H9 (cell line): ENCODE measurements at regions not wholly inside any gene's neighbourhood (a gene's known extent, or its start where the extent isn't known, plus 50 kb on each side); places are given as distances from the start of the nearest gene placed in this dataset.

Experiments
- DNase-seq: peaks from one replicate; pipeline ENCODE4 v3.0.0-alpha.2; 2017
- H2AFZ ChIP-seq: one replicate; pipeline ENCODE4 v1.6.1; 2013; ENCODE audit warnings: mild to moderate bottlenecking, low read length, control low read depth, moderate library complexity
- H2AK5ac ChIP-seq: 2 replicates; pipeline ENCODE4 v1.6.1; 2013; ENCODE audit warnings: low read length, control low read depth, mixed read lengths; ENCODE audit not compliant: insufficient read length
- H2BK120ac ChIP-seq: one replicate; pipeline ENCODE4 v1.6.1; 2013; ENCODE audit warnings: low read depth, mild to moderate bottlenecking, low read length, control low read depth, inconsistent platforms; ENCODE audit not compliant: poor library complexity, severe bottlenecking
- H2BK12ac ChIP-seq: 2 replicates; pipeline ENCODE4 v1.6.1; 2013; ENCODE audit warnings: low read length, control low read depth, mixed read lengths, low read depth; ENCODE audit not compliant: insufficient read length
- H2BK15ac ChIP-seq: 2 replicates; pipeline ENCODE4 v1.6.1; 2013; ENCODE audit warnings: low read depth, low read length, control low read depth
- H2BK20ac ChIP-seq: one replicate; pipeline ENCODE4 v1.6.1; 2013; ENCODE audit warnings: low read depth, mild to moderate bottlenecking, low read length, control low read depth, inconsistent platforms; ENCODE audit not compliant: poor library complexity, severe bottlenecking
- H2BK5ac ChIP-seq: 2 replicates; pipeline ENCODE4 v1.6.1; 2013; ENCODE audit warnings: low read length, control low read depth, mixed read lengths; ENCODE audit not compliant: insufficient read length
- H3K14ac ChIP-seq: 2 replicates; pipeline ENCODE4 v1.6.1; 2013; ENCODE audit warnings: low read length, control low read depth; ENCODE audit not compliant: insufficient read depth
- H3K18ac ChIP-seq: 2 replicates; pipeline ENCODE4 v1.6.1; 2013; ENCODE audit warnings: low read depth, mild to moderate bottlenecking, mixed read lengths, low read length, control low read depth; ENCODE audit not compliant: insufficient read length
- H3K23ac ChIP-seq: 2 replicates; pipeline ENCODE4 v1.6.1; 2013; ENCODE audit warnings: low read length, control low read depth, mixed read lengths, low read depth; ENCODE audit not compliant: insufficient read length
- H3K23me2 ChIP-seq: 2 replicates; pipeline ENCODE4 v1.6.1; 2013; ENCODE audit warnings: low read depth, mild to moderate bottlenecking, mixed read lengths, low read length, control low read depth; ENCODE audit not compliant: insufficient read length, poor library complexity, severe bottlenecking
- H3K27ac ChIP-seq: 2 replicates; pipeline ENCODE4 v1.5.1; 2013; ENCODE audit warnings: low read length, control low read depth, mixed read lengths, low read depth; ENCODE audit not compliant: insufficient read length
- H3K27me3 ChIP-seq: 2 replicates; pipeline ENCODE4 v1.6.1; 2013; ENCODE audit warnings: low read length, control low read depth, inconsistent platforms; ENCODE audit not compliant: insufficient read depth
- H3K4ac ChIP-seq: 2 replicates; pipeline ENCODE4 v1.6.1; 2013; ENCODE audit warnings: low read depth, mild to moderate bottlenecking, control low read depth, inconsistent platforms, low read length, moderate library complexity
- H3K4me1 ChIP-seq: 2 replicates; pipeline ENCODE4 v1.6.1; 2013; ENCODE audit warnings: low read length, control low read depth, inconsistent platforms; ENCODE audit not compliant: insufficient read depth
- H3K4me2 ChIP-seq: 2 replicates; pipeline ENCODE4 v1.6.1; 2013; ENCODE audit warnings: low read length, control low read depth, mixed read lengths; ENCODE audit not compliant: insufficient read length, insufficient read depth
- H3K56ac ChIP-seq: 2 replicates; pipeline ENCODE4 v1.6.1; 2013; ENCODE audit warnings: low read depth, mild to moderate bottlenecking, mixed read lengths, low read length, control low read depth; ENCODE audit not compliant: insufficient read length
- H3K79me1 ChIP-seq: 2 replicates; pipeline ENCODE4 v1.6.1; 2013; ENCODE audit warnings: low read depth, mild to moderate bottlenecking, moderate library complexity, low read length, control low read depth, inconsistent platforms; ENCODE audit not compliant: insufficient read depth, poor library complexity, severe bottlenecking
- H3K79me2 ChIP-seq: 2 replicates; pipeline ENCODE4 v1.6.1; 2013; ENCODE audit warnings: low read length, control low read depth, inconsistent platforms; ENCODE audit not compliant: insufficient read depth
- H3K9ac ChIP-seq: 2 replicates; pipeline ENCODE4 v1.6.1; 2013; ENCODE audit warnings: low read length, control low read depth, mixed read lengths; ENCODE audit not compliant: insufficient read length; ENCODE audit errors: extremely low read depth
- H3K9me3 ChIP-seq: one replicate; pipeline ENCODE4 v1.6.1; 2013; ENCODE audit warnings: low read depth, low read length, inconsistent platforms; ENCODE audit not compliant: control insufficient read depth
- H3T11ph ChIP-seq: one replicate; pipeline ENCODE4 v1.6.1; 2013; ENCODE audit warnings: mild to moderate bottlenecking, low read length, control low read depth, inconsistent platforms
- H4K20me1 ChIP-seq: one replicate; pipeline ENCODE4 v1.6.1; 2013; ENCODE audit not compliant: control insufficient read depth, insufficient read length, insufficient read depth
- H4K5ac ChIP-seq: 2 replicates; pipeline ENCODE4 v1.6.1; 2013; ENCODE audit warnings: low read depth, mild to moderate bottlenecking, mixed read lengths, low read length, control low read depth; ENCODE audit not compliant: insufficient read length
- H4K8ac ChIP-seq: replicated peaks from 2 replicates; pipeline ENCODE4 v1.6.1; 2013; ENCODE audit warnings: low read length, control low read depth, mixed read lengths, low read depth; ENCODE audit not compliant: insufficient read length
- H4K91ac ChIP-seq: 2 replicates; pipeline ENCODE4 v1.6.1; 2013; ENCODE audit warnings: low read depth, mild to moderate bottlenecking, moderate library complexity, mixed read lengths, low read length, control low read depth; ENCODE audit not compliant: insufficient read length
- H3K27ac Mint-ChIP-seq, 3 experiments: 2 replicates in 2 of 3; 3 replicates in 1 of 3; pipeline ENCODE4 v1.8.0; 2020 to 2021; ENCODE audit warnings: mixed read lengths in 3 of 3, mild to moderate bottlenecking in 1 of 3, moderate library complexity in 1 of 3
- H3K27me3 Mint-ChIP-seq: 2 replicates; pipeline ENCODE4 v1.8.0; 2021; ENCODE audit warnings: low read depth, mild to moderate bottlenecking, moderate library complexity, mixed read lengths
- H3K36me3 Mint-ChIP-seq, 3 experiments: 2 replicates in 2 of 3; 3 replicates in 1 of 3; pipeline ENCODE4 v1.8.0; 2020 to 2021; ENCODE audit warnings: low read depth in 3 of 3, mixed read lengths in 3 of 3; ENCODE audit not compliant: insufficient read depth in 1 of 3
- H3K4me1 Mint-ChIP-seq, 2 experiments: 2 replicates each; pipeline ENCODE4 v1.8.0; 2020; ENCODE audit warnings: mixed read lengths in 2 of 2
- H3K4me3 Mint-ChIP-seq, 2 experiments: 2 replicates in 1 of 2; 3 replicates in 1 of 2; pipeline ENCODE4 v1.8.0; 2020 to 2021; ENCODE audit warnings: mild to moderate bottlenecking in 2 of 2, mixed read lengths in 2 of 2, moderate library complexity in 1 of 2
- H3K9me3 Mint-ChIP-seq, 2 experiments: 2 replicates in 1 of 2; 3 replicates in 1 of 2; pipeline ENCODE4 v1.8.0; 2020; ENCODE audit warnings: mild to moderate bottlenecking in 2 of 2, mixed read lengths in 2 of 2, moderate library complexity in 1 of 2
- WGBS: extraction: QIAGEN DNeasy Blood & Tissue Kit; methylation state at CpG from one replicate; pipeline ENCODE4 v1.1.7; 2013; ENCODE audit warnings: missing lambda C conversion rate, low lambda C conversion rate, mixed read lengths; ENCODE audit not compliant: insufficient read length; ENCODE audit errors: extremely low coverage; 5-methylcytosine and 5-hydroxymethylcytosine counted together
- TF ChIP-seq, protein P1 (sequence below): fragments of 200-600 bp; sonication (generic); conservative IDR thresholded peaks from 3 replicates; pipeline ENCODE4 v1.8.0; 2021; ENCODE audit warnings: antibody characterized with exemption, mild to moderate bottlenecking

- Mint-ChIP-seq H3K27ac (no peak overlapping the region), H3K4me1 (peaks cover 0 to 2% of the 10 kb centered on the region in 2 experiments; a peak in 1 of 4 replicates), H3K36me3 (no peaks in the 10 kb centered on the region), H3K4me3 (no peak overlapping the region), H3K27me3 (peaks cover 2% of the 10 kb centered on the region), H3K9me3 (peaks cover 0 to 6% of the 10 kb centered on the region in 2 experiments; a peak in 2 of 5 replicates)
- no peak overlapping the region for H2BK20ac ChIP-seq
- peaks cover 3% of the 10 kb centered on the region for H4K20me1 ChIP-seq
- H2BK15ac ChIP-seq = no peak overlapping the region
- no peak overlapping the region for H2AFZ ChIP-seq
- TF ChIP-seq, protein P1, sequence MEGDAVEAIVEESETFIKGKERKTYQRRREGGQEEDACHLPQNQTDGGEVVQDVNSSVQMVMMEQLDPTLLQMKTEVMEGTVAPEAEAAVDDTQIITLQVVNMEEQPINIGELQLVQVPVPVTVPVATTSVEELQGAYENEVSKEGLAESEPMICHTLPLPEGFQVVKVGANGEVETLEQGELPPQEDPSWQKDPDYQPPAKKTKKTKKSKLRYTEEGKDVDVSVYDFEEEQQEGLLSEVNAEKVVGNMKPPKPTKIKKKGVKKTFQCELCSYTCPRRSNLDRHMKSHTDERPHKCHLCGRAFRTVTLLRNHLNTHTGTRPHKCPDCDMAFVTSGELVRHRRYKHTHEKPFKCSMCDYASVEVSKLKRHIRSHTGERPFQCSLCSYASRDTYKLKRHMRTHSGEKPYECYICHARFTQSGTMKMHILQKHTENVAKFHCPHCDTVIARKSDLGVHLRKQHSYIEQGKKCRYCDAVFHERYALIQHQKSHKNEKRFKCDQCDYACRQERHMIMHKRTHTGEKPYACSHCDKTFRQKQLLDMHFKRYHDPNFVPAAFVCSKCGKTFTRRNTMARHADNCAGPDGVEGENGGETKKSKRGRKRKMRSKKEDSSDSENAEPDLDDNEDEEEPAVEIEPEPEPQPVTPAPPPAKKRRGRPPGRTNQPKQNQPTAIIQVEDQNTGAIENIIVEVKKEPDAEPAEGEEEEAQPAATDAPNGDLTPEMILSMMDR = no peak
- H3K23ac ChIP-seq = no peak overlapping the region
- no peak overlapping the region for H3K27ac ChIP-seq
- no peak overlapping the region for H3K4ac ChIP-seq
- H2BK120ac ChIP-seq = no peak overlapping the region
- H3K27me3 ChIP-seq = no peaks in the 10 kb centered on the region
- H3T11ph ChIP-seq = no peak overlapping the region
- DNase-seq = no peak
- no peak overlapping the region for H2AK5ac ChIP-seq
- no peak overlapping the region for H4K8ac ChIP-seq
- no peaks in the 10 kb centered on the region for H3K4me1 ChIP-seq
- no peaks in the 10 kb centered on the region for H3K79me2 ChIP-seq
- no peak overlapping the region for H3K14ac ChIP-seq
- H3K9ac ChIP-seq = no peak overlapping the region
- no peak overlapping the region for H3K18ac ChIP-seq
- H3K23me2 ChIP-seq = no peaks in the 10 kb centered on the region
- no peak overlapping the region for H3K4me2 ChIP-seq
- H3K56ac ChIP-seq = no peak overlapping the region
- no peak overlapping the region for H4K5ac ChIP-seq
- no peak overlapping the region for H2BK12ac ChIP-seq
- no CpG with 5 or more reads among the region's 2 CpGs for WGBS
- no peaks in the 10 kb centered on the region for H3K9me3 ChIP-seq
- no peak overlapping the region for H4K91ac ChIP-seq
- no peaks in the 10 kb centered on the region for H3K79me1 ChIP-seq
- H2BK5ac ChIP-seq = no peak overlapping the region
Observed at GRCh38 chr2:236703373-236703709, 133.7 kb downstream of the ACKR3 start.
